Left lung (tissue), 4 donors: ENCODE measurements at regions not wholly inside any gene's neighbourhood (a gene's known extent, or its start where the extent isn't known, plus 50 kb on each side); places are given as distances from the start of the nearest gene placed in this dataset.

Source experiments
- ATAC-seq: fragments of 200-7000 bp; cut with Tn5 transposase; one replicate; pipeline ENCODE4 v1.9.1; 2020; ENCODE audit warnings: moderate library complexity
- DNase-seq, 4 donors: peaks; one replicate each; pipeline ENCODE4 v3.0.0-alpha.2; 2013 to 2020
- H3K27ac ChIP-seq, 2 donors: fragments of 200-600 bp; sonication (generic) in 1 of 2; one replicate each; pipeline versions ENCODE4 v1.5.0 to v1.8.0; 2020 to 2021
- H3K27me3 ChIP-seq, 2 donors: fragments of 200-600 bp; sonication (generic) in 1 of 2; one replicate each; pipeline versions ENCODE4 v1.5.0 to v1.8.0; 2020 to 2021
- H3K36me3 ChIP-seq, 2 donors: fragments of 200-600 bp; sonication (generic) in 1 of 2; one replicate each; pipeline versions ENCODE4 v1.5.0 to v1.8.0; 2020 to 2021
- H3K4me1 ChIP-seq, 2 donors: fragments of 200-600 bp; one replicate each; pipeline ENCODE4 v1.8.0; 2021
- H3K4me3 ChIP-seq, 2 donors: fragments of 200-600 bp; sonication (generic) in 1 of 2; one replicate each; pipeline versions ENCODE4 v1.5.0 to v1.8.0; 2020 to 2021; ENCODE audit warnings: mild to moderate bottlenecking in 1 of 2
- H3K9me3 ChIP-seq, 2 donors: fragments of 200-600 bp; sonication (generic) in 1 of 2; one replicate each; pipeline versions ENCODE4 v1.5.0 to v1.8.0; 2020 to 2021
- CTCF ChIP-seq, 2 donors: fragments of 200-600 bp; sonication (generic) in 1 of 2; IDR thresholded peaks; one replicate each; pipeline versions ENCODE4 v1.5.0 to v1.8.0; 2021; ENCODE audit warnings: antibody characterized with exemption in 2 of 2
- intact Hi-C, 2 donors: fragments of 100-400 bp; cut with DNase I; formaldehyde crosslinking; loops; one replicate each; pipeline versions ENCODE4 v1.11.2 to v1.14.2; 2022
- donor health status: DM: no; HTN: yes; CAD: no.
- donor health status: DM: no; HTN: no; CAD: no.

GRCh38 chr10:109379186-109379585 is 544.1 kb downstream of the XPNPEP1 start:
- Histone ChIP-seq H3K9me3 (no peaks in the 10 kb centered on the region), H3K4me1 (no peaks in the 10 kb centered on the region), H3K4me3 (no peak overlapping the region), H3K27ac (no peak overlapping the region), H3K27me3 (no peaks in the 10 kb centered on the region), H3K36me3 (no peaks in the 10 kb centered on the region)
- DNase-seq (no peak), ATAC-seq (no peak)
- intact Hi-C loops, result no loop called here
- TF ChIP-seq CTCF (IDR thresholded peaks at IDR 0.05), result no peak

DNA sequence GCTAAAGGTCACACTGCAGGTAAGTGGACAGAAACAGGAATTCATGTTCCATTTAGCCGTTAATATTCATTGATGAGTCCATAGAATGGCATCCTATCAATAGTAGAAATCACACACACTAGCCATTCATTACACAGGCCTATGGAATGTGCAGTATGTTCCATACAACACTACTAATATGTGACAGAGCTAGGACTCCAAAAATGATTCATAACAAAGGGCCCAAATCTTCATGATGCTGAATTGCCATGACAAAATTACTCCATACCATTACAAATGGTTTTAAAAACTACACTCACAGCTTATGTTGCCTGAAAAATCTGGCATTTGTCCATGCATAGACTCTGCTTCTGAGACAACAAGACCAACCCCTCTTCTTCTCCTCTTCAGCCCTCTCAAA is 549.1 kb downstream of the XPNPEP1 start:
- Histone ChIP-seq H3K9me3 (peaks cover 0 to 4% of the 10 kb centered on the region in 2 donors), H3K36me3 (no peaks in the 10 kb centered on the region), H3K4me3 (no peak overlapping the region), H3K27me3 (no peaks in the 10 kb centered on the region), H3K27ac (no peak overlapping the region), H3K4me1 (no peaks in the 10 kb centered on the region)
- intact Hi-C loops, result no loop called here
- ATAC-seq (no peak), DNase-seq (no peak)
- no peak for TF ChIP-seq CTCF (IDR thresholded peaks at IDR 0.05)

GRCh38 chr10:109359316-109359715 is 564.0 kb downstream of the XPNPEP1 start:
- DNase-seq, result no peak
- Histone ChIP-seq H3K27me3 (no peaks in the 10 kb centered on the region), H3K4me3 (no peak overlapping the region), H3K36me3 (no peaks in the 10 kb centered on the region), H3K4me1 (no peaks in the 10 kb centered on the region), H3K9me3 (peaks cover 0 to 5% of the 10 kb centered on the region in 2 donors), H3K27ac (no peak overlapping the region)
- no peak for ATAC-seq
- intact Hi-C loops, result no loop called here
- no peak for TF ChIP-seq CTCF (IDR thresholded peaks at IDR 0.05)

- TF ChIP-seq CTCF (IDR thresholded peaks at IDR 0.05), result no peak
- H3K36me3 ChIP-seq, result no peaks in the 10 kb centered on the region
- intact Hi-C loops, result no loop called here
- DNase-seq, result no peak
- no peaks in the 10 kb centered on the region for H3K27me3 ChIP-seq
- no peak for ATAC-seq
- H3K9me3 ChIP-seq, result peaks cover 0 to 5% of the 10 kb centered on the region in 2 donors
- H3K4me3 ChIP-seq, result no peak overlapping the region
- no peak overlapping the region for H3K27ac ChIP-seq
- no peaks in the 10 kb centered on the region for H3K4me1 ChIP-seq
Measured at GRCh38 chr10:109358325-109358724, 565.0 kb downstream of the XPNPEP1 start.

DNA sequence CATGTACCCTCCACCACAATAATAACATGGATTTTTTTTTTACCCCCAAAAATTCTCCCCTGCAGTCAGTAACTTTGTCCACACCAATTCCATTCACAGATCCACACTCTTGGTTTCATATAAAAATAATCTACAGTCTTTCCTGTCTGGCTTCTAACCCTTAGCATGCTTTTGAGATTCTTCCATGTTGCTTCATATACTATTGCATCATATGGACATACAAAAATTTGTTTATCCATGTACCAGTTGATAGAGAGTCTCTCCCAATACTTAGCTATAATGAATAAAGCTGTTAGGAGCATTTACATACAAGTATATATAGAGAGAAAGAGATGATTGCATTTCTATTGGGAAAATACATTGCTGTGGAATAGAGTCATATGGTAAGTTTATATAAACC is 575.0 kb downstream of the XPNPEP1 start:
- Histone ChIP-seq H3K27me3 (no peaks in the 10 kb centered on the region), H3K36me3 (no peaks in the 10 kb centered on the region), H3K4me1 (no peaks in the 10 kb centered on the region), H3K4me3 (no peak overlapping the region), H3K9me3 (peaks cover 0 to 19% of the 10 kb centered on the region in 2 donors), H3K27ac (no peak overlapping the region)
- DNase-seq, result no peak
- intact Hi-C loops, result no loop called here
- TF ChIP-seq CTCF (IDR thresholded peaks at IDR 0.05), result no peak
- ATAC-seq, result no peak
